IMR-90 (cell line): ENCODE measurements at regions not wholly inside any gene's neighbourhood (a gene's known extent, or its start where the extent isn't known, plus 50 kb on each side); places are given as distances from the start of the nearest gene placed in this dataset.

Experiments
- ATAC-seq: fragments of 200-7000 bp; cut with Tn5 transposase; 2 replicates; pipeline ENCODE4 v1.9.1; 2020; ENCODE audit warnings: low read depth, mild to moderate bottlenecking, moderate library complexity
- BruUV-seq: library from RNA; stranded (reverse); fragments of 400-500 nt; replicated peaks from 2 replicates; lab custom pipeline; 2021; lab: Mats Ljungman, UMichigan
- CTCF ChIA-PET: fragments of 300-600 bp; formaldehyde crosslinking; extraction: SDS; loops from one replicate; lab custom pipeline; 2021; ENCODE audit warnings: antibody characterized with exemption; lab: Yijun Ruan, JAX
- POLR2A ChIA-PET: fragments of 300-600 bp; sonication (Branson Sonifier 250); formaldehyde crosslinking; loops from one replicate; lab custom pipeline; 2022; ENCODE audit warnings: antibody characterized with exemption; ENCODE audit not compliant: unreplicated experiment; lab: Charles Lee
- DNase-seq: peaks from one replicate; pipeline ENCODE4 v3.0.0; 2013
- H2AFZ ChIP-seq: replicated peaks from 2 replicates; pipeline ENCODE3; 2013; ENCODE audit warnings: low read length, mild to moderate bottlenecking; ENCODE audit not compliant: poor library complexity
- H2AK5ac ChIP-seq: 2 replicates; pipeline ENCODE4 v1.6.1; 2013; ENCODE audit warnings: low read depth, low read length, inconsistent platforms
- H2AK9ac ChIP-seq: replicated peaks from 2 replicates; pipeline ENCODE3; 2013; ENCODE audit warnings: mild to moderate bottlenecking, low read depth, low read length, moderate library complexity; ENCODE audit not compliant: poor library complexity
- H2BK120ac ChIP-seq: 2 replicates; pipeline ENCODE4 v1.6.1; 2013; ENCODE audit warnings: low read depth, low read length, inconsistent platforms
- H2BK15ac ChIP-seq: 3 replicates; pipeline ENCODE4 v1.6.1; 2013; ENCODE audit warnings: low read depth, low read length, inconsistent platforms
- H2BK20ac ChIP-seq: 2 replicates; pipeline ENCODE4 v1.6.1; 2013; ENCODE audit warnings: low read depth, mild to moderate bottlenecking, inconsistent platforms, low read length, moderate library complexity
- H2BK5ac ChIP-seq: 2 replicates; pipeline ENCODE4 v1.6.1; 2013; ENCODE audit warnings: mild to moderate bottlenecking, low read depth, low read length, inconsistent platforms; ENCODE audit not compliant: poor library complexity, severe bottlenecking
- H3K14ac ChIP-seq: replicated peaks from 2 replicates; pipeline ENCODE4 v1.6.1; 2013; ENCODE audit warnings: low read depth, low read length, inconsistent platforms
- H3K18ac ChIP-seq: 2 replicates; pipeline ENCODE4 v1.6.1; 2013; ENCODE audit warnings: low read depth, low read length, control low read depth
- H3K23ac ChIP-seq: 2 replicates; pipeline ENCODE4 v1.6.1; 2013; ENCODE audit warnings: low read depth, low read length, inconsistent platforms
- H3K27ac ChIP-seq: 2 replicates; pipeline ENCODE4 v1.5.1; 2013; ENCODE audit warnings: mild to moderate bottlenecking, control low read depth, low read length; ENCODE audit not compliant: insufficient read depth
- H3K27me3 ChIP-seq: 2 replicates; pipeline ENCODE4 v1.6.1; 2013; ENCODE audit warnings: low read length; ENCODE audit not compliant: control insufficient read depth, insufficient read depth
- H3K36me3 ChIP-seq: 2 replicates; pipeline ENCODE4 v1.6.1; 2013; ENCODE audit warnings: low read length, mixed read lengths; ENCODE audit not compliant: control insufficient read depth, insufficient read depth
- H3K4ac ChIP-seq: 2 replicates; pipeline ENCODE4 v1.6.1; 2013; ENCODE audit warnings: low read depth, low read length, inconsistent platforms
- H3K4me1 ChIP-seq: 2 replicates; pipeline ENCODE4 v1.6.1; 2013; ENCODE audit warnings: low read length, mixed read lengths; ENCODE audit not compliant: control insufficient read depth, insufficient read depth
- H3K4me2 ChIP-seq: 2 replicates; pipeline ENCODE4 v1.6.1; 2013; ENCODE audit warnings: low read depth, mild to moderate bottlenecking, control low read depth, low read length, moderate library complexity
- H3K4me3 ChIP-seq: 2 replicates; pipeline ENCODE4 v1.5.1; 2013; ENCODE audit warnings: low read depth, mild to moderate bottlenecking, control low read depth, low read length, moderate library complexity; ENCODE audit not compliant: insufficient read depth
- H3K56ac ChIP-seq: 2 replicates; pipeline ENCODE4 v1.6.1; 2013; ENCODE audit warnings: low read length, inconsistent platforms; ENCODE audit not compliant: insufficient read depth; ENCODE audit errors: extremely low read depth
- H3K79me1 ChIP-seq, 2 experiments: 2 replicates each; pipeline ENCODE4 v1.6.1; 2013; ENCODE audit warnings: low read length in 2 of 2, inconsistent platforms in 1 of 2, low read depth in 1 of 2
- H3K9ac ChIP-seq: 2 replicates; pipeline ENCODE4 v1.6.1; 2013; ENCODE audit warnings: low read depth, low read length, control low read depth
- H3K9me1 ChIP-seq: 2 replicates; pipeline ENCODE4 v1.6.1; 2013; ENCODE audit warnings: low read length, inconsistent platforms; ENCODE audit not compliant: insufficient read depth
- H3K9me3 ChIP-seq: 2 replicates; pipeline ENCODE4 v1.6.1; 2013; ENCODE audit warnings: low read length; ENCODE audit not compliant: control insufficient read depth, insufficient read depth
- H4K20me1 ChIP-seq: 2 replicates; pipeline ENCODE4 v1.6.1; 2013; ENCODE audit warnings: low read length, inconsistent platforms; ENCODE audit not compliant: insufficient read depth
- H4K5ac ChIP-seq: 2 replicates; pipeline ENCODE4 v1.6.1; 2013; ENCODE audit warnings: mild to moderate bottlenecking, low read depth, low read length, control low read depth
- H4K8ac ChIP-seq, 2 experiments: 2 replicates each; pipeline ENCODE4 v1.6.1; 2013; ENCODE audit warnings: low read depth in 2 of 2, low read length in 2 of 2, control low read depth in 1 of 2, inconsistent platforms in 1 of 2
- H4K91ac ChIP-seq: 2 replicates; pipeline ENCODE4 v1.6.1; 2013; ENCODE audit warnings: low read depth, low read length, inconsistent platforms; ENCODE audit not compliant: insufficient read depth
- FOS ChIP-seq: fragments of 150-350 bp; IDR thresholded peaks from 2 replicates; pipeline ENCODE4 v1.6.1; 2016; ENCODE audit warnings: low read depth, low read length
- MAFK ChIP-seq: IDR thresholded peaks from 2 replicates; pipeline ENCODE4 v1.6.1; 2012; ENCODE audit warnings: low read depth, low read length, improper control_type of control experiment
- MAZ ChIP-seq: IDR thresholded peaks from 2 replicates; pipeline ENCODE4 v1.6.1; 2012; ENCODE audit warnings: low read depth, mild to moderate bottlenecking, low read length, improper control_type of control experiment, moderate library complexity, borderline replicate concordance
- POLR2A ChIP-seq: IDR thresholded peaks from 2 replicates; pipeline ENCODE4 v1.6.1; 2012; ENCODE audit warnings: mild to moderate bottlenecking, low read depth, low read length
- RAD21 ChIP-seq: IDR thresholded peaks from 2 replicates; pipeline ENCODE4 v1.6.1; 2012; ENCODE audit warnings: low read length, improper control_type of control experiment
- SMC3 ChIP-seq: fragments of 150-350 bp; IDR thresholded peaks from 2 replicates; pipeline ENCODE4 v1.6.1; 2016; ENCODE audit warnings: low read depth, mild to moderate bottlenecking, antibody characterized with exemption, low read length, moderate library complexity
- WGBS, 2 experiments: methylation state at CpG; one replicate each; pipeline versions ENCODE4 v1.1.5 to v1.1.7; 2013; ENCODE audit warnings: missing lambda C conversion rate in 2 of 2; ENCODE audit not compliant: insufficient read length in 1 of 2; ENCODE audit errors: extremely low coverage in 2 of 2; 5-methylcytosine and 5-hydroxymethylcytosine counted together
- dilution Hi-C: fragments of 300-500 bp; cut with HindIII; formaldehyde crosslinking; loops from one replicate; pipeline ENCODE4 v1.14.3; 2018; ENCODE audit warnings: low sequenced_read_pairs; ENCODE audit not compliant: unreplicated experiment
- in situ Hi-C: fragments of 300-500 bp; cut with MboI; formaldehyde crosslinking; loops from 3 replicates; pipeline ENCODE4 v1.14.3; 2019; ENCODE audit warnings: low sequenced_read_pairs, inconsistent platforms, mixed read lengths
- intact Hi-C: fragments of 100-400 bp; cut with micrococcal nuclease; formaldehyde crosslinking; loops from 2 replicates; pipeline ENCODE4 v1.10.0; 2022
- TF ChIP-seq, protein P1 (sequence below): fragments of 150-350 bp; IDR thresholded peaks from 2 replicates; pipeline ENCODE4 v1.6.1; 2017; ENCODE audit warnings: mild to moderate bottlenecking, antibody characterized with exemption, low read length, low read depth
- TF ChIP-seq, protein P2 (sequence below): conservative IDR thresholded peaks from 2 replicates; pipeline ENCODE4 v1.5.1; 2012; ENCODE audit warnings: mild to moderate bottlenecking, low read depth, low read length, improper control_type of control experiment

DNA sequence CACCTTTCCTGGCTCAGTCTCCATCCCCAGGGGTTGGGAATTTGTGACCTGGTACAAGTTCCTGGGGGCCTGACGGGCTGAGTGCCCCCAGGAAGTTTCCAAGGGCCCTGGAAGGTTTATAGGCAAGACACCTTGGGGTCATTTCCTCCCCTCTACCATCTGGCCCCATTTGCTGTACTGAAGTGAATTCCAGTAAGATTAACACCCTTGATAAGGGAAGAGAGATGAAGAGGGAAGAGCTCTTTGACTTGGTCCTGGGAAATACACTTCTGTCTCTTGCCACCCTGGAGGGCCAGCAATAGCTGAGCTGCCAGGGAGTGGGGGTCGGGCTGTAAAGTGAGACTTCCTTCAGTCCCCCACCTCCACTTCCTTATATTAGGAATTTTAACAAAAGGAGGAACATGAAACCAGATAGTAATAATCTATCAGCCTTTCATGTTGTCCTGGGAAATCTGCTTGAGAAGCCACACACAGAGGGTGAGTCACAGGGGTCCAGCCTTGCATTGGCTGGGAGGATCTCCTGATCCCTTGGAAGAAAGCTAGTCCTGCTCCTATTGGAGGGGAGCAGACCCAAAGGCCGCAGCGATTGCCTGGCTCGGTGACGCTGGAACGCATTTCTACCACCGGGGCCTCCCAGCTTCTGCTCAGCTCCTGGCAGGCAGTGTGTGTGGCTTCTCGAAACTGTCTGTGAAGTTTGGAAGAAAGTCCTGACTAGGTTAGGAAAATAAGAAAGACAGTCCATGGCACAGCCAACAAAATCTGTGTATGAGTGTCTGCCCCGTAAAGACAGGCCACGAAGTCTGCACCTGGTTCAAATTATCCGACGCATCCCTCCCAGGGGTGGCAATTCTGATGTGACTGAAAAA lies 87.3 kb downstream of the ACAA2 start:
- peaks cover 2% of the 10 kb centered on the region; the same call in 1 of the 2 replicates for H3K27me3 ChIP-seq
- peak overlapping the region; percentile 87 for H3K23ac ChIP-seq
- DNase-seq (peak; percentile 98), ATAC-seq (peak; percentile 96)
- in situ Hi-C loops: no loop called here
- H3K79me1 ChIP-seq: no peaks in the 10 kb centered on the region
- H2BK5ac ChIP-seq: peak overlapping the region; percentile 80
- peak overlapping the region; percentile 36 for H3K4me2 ChIP-seq
- peak overlapping the region; percentile 92 for H3K4ac ChIP-seq
- peak overlapping the region; percentile 90 for H2BK20ac ChIP-seq
- peak; percentile 44; the same call in 1 of the 2 replicates for TF ChIP-seq POLR2A
- TF ChIP-seq FOS: peak; percentile 60; the same call in 1 of the 2 replicates
- TF ChIP-seq MAFK: no peak
- no peak; the same call in 1 of the 2 replicates for TF ChIP-seq RAD21
- TF ChIP-seq MAZ: 0 out of 2 replicates have a peak, but pooled peaks have one; percentile 15
- TF ChIP-seq, protein P1, sequence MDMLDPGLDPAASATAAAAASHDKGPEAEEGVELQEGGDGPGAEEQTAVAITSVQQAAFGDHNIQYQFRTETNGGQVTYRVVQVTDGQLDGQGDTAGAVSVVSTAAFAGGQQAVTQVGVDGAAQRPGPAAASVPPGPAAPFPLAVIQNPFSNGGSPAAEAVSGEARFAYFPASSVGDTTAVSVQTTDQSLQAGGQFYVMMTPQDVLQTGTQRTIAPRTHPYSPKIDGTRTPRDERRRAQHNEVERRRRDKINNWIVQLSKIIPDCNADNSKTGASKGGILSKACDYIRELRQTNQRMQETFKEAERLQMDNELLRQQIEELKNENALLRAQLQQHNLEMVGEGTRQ: peak; percentile 1; the same call in 1 of the 2 replicates
- no peak for TF ChIP-seq SMC3
- TF ChIP-seq, protein P2, sequence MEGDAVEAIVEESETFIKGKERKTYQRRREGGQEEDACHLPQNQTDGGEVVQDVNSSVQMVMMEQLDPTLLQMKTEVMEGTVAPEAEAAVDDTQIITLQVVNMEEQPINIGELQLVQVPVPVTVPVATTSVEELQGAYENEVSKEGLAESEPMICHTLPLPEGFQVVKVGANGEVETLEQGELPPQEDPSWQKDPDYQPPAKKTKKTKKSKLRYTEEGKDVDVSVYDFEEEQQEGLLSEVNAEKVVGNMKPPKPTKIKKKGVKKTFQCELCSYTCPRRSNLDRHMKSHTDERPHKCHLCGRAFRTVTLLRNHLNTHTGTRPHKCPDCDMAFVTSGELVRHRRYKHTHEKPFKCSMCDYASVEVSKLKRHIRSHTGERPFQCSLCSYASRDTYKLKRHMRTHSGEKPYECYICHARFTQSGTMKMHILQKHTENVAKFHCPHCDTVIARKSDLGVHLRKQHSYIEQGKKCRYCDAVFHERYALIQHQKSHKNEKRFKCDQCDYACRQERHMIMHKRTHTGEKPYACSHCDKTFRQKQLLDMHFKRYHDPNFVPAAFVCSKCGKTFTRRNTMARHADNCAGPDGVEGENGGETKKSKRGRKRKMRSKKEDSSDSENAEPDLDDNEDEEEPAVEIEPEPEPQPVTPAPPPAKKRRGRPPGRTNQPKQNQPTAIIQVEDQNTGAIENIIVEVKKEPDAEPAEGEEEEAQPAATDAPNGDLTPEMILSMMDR: peak; percentile 28; the same call in 1 of the 2 replicates
- H3K4me1 ChIP-seq: peaks cover 16% of the 10 kb centered on the region
- ChIA-PET CTCF (interaction anchor here (0.6 to 1.0 kb wide), 3 partner anchors 12 to 654 kb away, joined by 3 read pairs; no protein-coding TSS in a partner anchor), POLR2A (no interaction called here)
- no peak overlapping the region; the same call in 1 of the 2 replicates for H4K5ac ChIP-seq
- H3K18ac ChIP-seq: peak overlapping the region; percentile 65
- peak overlapping the region; percentile 41; the same call in 1 of the 2 replicates for H2AK5ac ChIP-seq
- intact Hi-C loops: loop anchor here (5.0 kb wide), 1 partner anchor 34 kb away; no protein-coding TSS in a partner anchor
- peak overlapping the region; percentile 71; the same call in 1 of the 2 replicates for H4K91ac ChIP-seq
- 0% methylated on average over 5 of the region's 13 CpGs; no CpG with 5 or more reads in 1 of the 2 experiments for WGBS, 2 experiments
- peak overlapping the region; percentile 32; the same call in 1 of the 2 replicates for H3K9ac ChIP-seq
- peak overlapping the region; percentile 84 for H2AFZ ChIP-seq
- no peaks in the 10 kb centered on the region for H3K36me3 ChIP-seq
- peak overlapping the region; percentile 77 for H3K27ac ChIP-seq
- peak overlapping the region; percentile 69 for H3K14ac ChIP-seq
- peak overlapping the region; percentile 93 for H2BK120ac ChIP-seq
- peak overlapping the region; percentile 75; the same call in 1 of the 2 replicates for H3K56ac ChIP-seq
- H3K9me3 ChIP-seq: no peaks in the 10 kb centered on the region
- H2BK15ac ChIP-seq: peak overlapping the region; percentile 85; the same call in 1 of the 3 replicates
- H2AK9ac ChIP-seq: peak overlapping the region; percentile 87
- H4K20me1 ChIP-seq: no peaks in the 10 kb centered on the region
- BruUV-seq: no TSS peak
- peak overlapping the region; percentile 46 to 91; a peak in 3 of 4 replicates for H4K8ac ChIP-seq
- 0 out of 2 replicates have a peak, but pooled peaks cover 3% of the 10 kb centered on the region for H3K9me1 ChIP-seq
- dilution Hi-C loops: no loop called here
- no peak overlapping the region for H3K4me3 ChIP-seq
